ENCODE measurements at regions not wholly inside any gene's neighbourhood (a gene's known extent, or its start where the extent isn't known, plus 50 kb on each side); places are given as distances from the start of the nearest gene placed in this dataset.

DNA sequence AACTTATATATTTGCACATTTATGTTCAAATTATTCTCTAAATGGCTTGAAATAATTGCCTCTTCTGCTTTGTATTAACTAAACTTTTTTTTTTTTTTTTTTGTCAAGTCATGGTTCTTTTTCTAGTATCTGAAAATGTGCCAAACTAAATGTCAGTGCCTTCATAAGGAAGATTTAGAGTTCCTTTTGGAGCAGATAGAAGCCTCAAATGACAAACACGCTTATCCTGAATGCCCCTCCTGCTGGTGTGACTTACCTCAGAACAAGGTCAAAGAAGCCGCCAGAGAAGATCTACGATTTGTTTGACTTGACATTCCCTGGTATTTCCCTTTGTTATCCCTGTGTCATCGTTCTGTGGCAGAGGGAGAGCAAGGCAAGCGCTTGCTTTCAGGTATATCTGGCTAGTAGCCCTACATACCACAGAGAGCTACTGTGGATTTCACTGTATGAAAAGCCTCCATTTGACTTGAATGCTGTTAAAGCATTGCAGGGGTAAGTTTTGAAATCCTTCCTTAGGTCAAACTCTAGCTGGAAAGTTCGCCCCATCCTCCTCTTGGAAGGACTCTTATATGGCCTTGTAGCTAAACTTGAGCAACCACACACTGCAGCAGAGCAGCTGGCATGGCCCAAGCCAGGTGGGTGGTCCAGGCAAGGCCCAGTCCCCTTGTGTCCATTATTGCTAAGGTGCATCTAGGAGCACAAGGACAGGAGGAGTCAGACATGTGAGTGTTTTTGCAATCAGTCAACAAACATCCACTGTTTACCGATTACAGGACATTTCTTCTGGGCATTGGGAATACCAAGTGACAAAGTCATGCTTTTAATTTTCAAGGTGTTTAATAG is 285.4 kb upstream of the USP25 start (continued):
- TF ChIP-seq KDM3A (CRISPR knock-in tag; IDR thresholded peaks at IDR 0.05; ENCODE audit: low read depth) = 0 out of 2 replicates have a peak, but pooled peaks have one; percentile 23
- no peak for TF ChIP-seq MXI1 (IDR thresholded peaks at IDR 0.05; ENCODE audit: borderline replicate concordance, low read depth, low read length)
- no peak for TF ChIP-seq HES4 (CRISPR knock-in tag; IDR thresholded peaks at IDR 0.05; ENCODE audit: borderline replicate concordance)
- no peak for TF ChIP-seq KLF9 (CRISPR knock-in tag; IDR thresholded peaks at IDR 0.05; ENCODE audit: low read depth)
- no peak for TF ChIP-seq ZNF253 (CRISPR knock-in tag; IDR thresholded peaks at IDR 0.05; ENCODE audit: borderline replicate concordance)
- no peak for TF ChIP-seq SSRP1 (CRISPR knock-in tag; IDR thresholded peaks at IDR 0.05)
- no peak; the same call in 1 of the 2 replicates for TF ChIP-seq ZNF768 (CRISPR knock-in tag; IDR thresholded peaks at IDR 0.05)
- no peak; the same call in 1 of the 2 replicates for TF ChIP-seq CHD4 (IDR thresholded peaks at IDR 0.05; ENCODE audit: borderline replicate concordance, low read length)
- TF ChIP-seq, protein P1, sequence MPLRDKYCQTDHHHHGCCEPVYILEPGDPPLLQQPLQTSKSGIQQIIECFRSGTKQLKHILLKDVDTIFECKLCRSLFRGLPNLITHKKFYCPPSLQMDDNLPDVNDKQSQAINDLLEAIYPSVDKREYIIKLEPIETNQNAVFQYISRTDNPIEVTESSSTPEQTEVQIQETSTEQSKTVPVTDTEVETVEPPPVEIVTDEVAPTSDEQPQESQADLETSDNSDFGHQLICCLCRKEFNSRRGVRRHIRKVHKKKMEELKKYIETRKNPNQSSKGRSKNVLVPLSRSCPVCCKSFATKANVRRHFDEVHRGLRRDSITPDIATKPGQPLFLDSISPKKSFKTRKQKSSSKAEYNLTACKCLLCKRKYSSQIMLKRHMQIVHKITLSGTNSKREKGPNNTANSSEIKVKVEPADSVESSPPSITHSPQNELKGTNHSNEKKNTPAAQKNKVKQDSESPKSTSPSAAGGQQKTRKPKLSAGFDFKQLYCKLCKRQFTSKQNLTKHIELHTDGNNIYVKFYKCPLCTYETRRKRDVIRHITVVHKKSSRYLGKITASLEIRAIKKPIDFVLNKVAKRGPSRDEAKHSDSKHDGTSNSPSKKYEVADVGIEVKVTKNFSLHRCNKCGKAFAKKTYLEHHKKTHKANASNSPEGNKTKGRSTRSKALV (CRISPR knock-in tag; IDR thresholded peaks at IDR 0.05) = no peak
- peak; percentile 82 for TF ChIP-seq HMG20A (CRISPR knock-in tag; IDR thresholded peaks at IDR 0.05; ENCODE audit: borderline replicate concordance)
- TF ChIP-seq NFIB (CRISPR knock-in tag; IDR thresholded peaks at IDR 0.05; ENCODE audit: borderline replicate concordance) = no peak
- TF ChIP-seq ZC3H13 (CRISPR knock-in tag; IDR thresholded peaks at IDR 0.05) = no peak
- no peak for TF ChIP-seq JDP2 (CRISPR knock-in tag; IDR thresholded peaks at IDR 0.05; ENCODE audit: borderline replicate concordance)
- TF ChIP-seq ELF4 (CRISPR knock-in tag; IDR thresholded peaks at IDR 0.05; ENCODE audit: borderline replicate concordance) = no peak
- TF ChIP-seq REL (CRISPR knock-in tag; conservative IDR thresholded peaks at IDR 0.05) = no peak
- TF ChIP-seq TBL1XR1 (IDR thresholded peaks at IDR 0.05; ENCODE audit: borderline replicate concordance, low read length, partially characterized antibody) = no peak
- TF ChIP-seq ZNF446 (CRISPR knock-in tag; IDR thresholded peaks at IDR 0.05) = no peak
- TF ChIP-seq STAG1 (CRISPR knock-in tag; IDR thresholded peaks at IDR 0.05) = peak; percentile 41
- TF ChIP-seq, protein P2, sequence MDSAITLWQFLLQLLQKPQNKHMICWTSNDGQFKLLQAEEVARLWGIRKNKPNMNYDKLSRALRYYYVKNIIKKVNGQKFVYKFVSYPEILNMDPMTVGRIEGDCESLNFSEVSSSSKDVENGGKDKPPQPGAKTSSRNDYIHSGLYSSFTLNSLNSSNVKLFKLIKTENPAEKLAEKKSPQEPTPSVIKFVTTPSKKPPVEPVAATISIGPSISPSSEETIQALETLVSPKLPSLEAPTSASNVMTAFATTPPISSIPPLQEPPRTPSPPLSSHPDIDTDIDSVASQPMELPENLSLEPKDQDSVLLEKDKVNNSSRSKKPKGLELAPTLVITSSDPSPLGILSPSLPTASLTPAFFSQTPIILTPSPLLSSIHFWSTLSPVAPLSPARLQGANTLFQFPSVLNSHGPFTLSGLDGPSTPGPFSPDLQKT (CRISPR knock-in tag; IDR thresholded peaks at IDR 0.05; ENCODE audit: borderline replicate concordance) = no peak
- no peak for TF ChIP-seq ZNF737 (CRISPR knock-in tag; IDR thresholded peaks at IDR 0.05; ENCODE audit: borderline replicate concordance)
- peak; percentile 67 for TF ChIP-seq PPARG (CRISPR knock-in tag; conservative IDR thresholded peaks at IDR 0.05)
- TF ChIP-seq MBNL3 (CRISPR knock-in tag; conservative IDR thresholded peaks at IDR 0.05) = no peak
- TF ChIP-seq, protein P3, sequence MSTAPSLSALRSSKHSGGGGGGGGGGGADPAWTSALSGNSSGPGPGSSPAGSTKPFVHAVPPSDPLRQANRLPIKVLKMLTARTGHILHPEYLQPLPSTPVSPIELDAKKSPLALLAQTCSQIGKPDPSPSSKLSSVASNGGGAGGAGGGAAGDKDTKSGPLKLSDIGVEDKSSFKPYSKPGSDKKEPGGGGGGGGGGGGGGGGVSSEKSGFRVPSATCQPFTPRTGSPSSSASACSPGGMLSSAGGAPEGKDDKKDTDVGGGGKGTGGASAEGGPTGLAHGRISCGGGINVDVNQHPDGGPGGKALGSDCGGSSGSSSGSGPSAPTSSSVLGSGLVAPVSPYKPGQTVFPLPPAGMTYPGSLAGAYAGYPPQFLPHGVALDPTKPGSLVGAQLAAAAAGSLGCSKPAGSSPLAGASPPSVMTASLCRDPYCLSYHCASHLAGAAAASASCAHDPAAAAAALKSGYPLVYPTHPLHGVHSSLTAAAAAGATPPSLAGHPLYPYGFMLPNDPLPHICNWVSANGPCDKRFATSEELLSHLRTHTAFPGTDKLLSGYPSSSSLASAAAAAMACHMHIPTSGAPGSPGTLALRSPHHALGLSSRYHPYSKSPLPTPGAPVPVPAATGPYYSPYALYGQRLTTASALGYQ (CRISPR knock-in tag; IDR thresholded peaks at IDR 0.05) = peak; percentile 75
- TF ChIP-seq ZNF354B (CRISPR knock-in tag; IDR thresholded peaks at IDR 0.05) = no peak
- TF ChIP-seq, protein P4, sequence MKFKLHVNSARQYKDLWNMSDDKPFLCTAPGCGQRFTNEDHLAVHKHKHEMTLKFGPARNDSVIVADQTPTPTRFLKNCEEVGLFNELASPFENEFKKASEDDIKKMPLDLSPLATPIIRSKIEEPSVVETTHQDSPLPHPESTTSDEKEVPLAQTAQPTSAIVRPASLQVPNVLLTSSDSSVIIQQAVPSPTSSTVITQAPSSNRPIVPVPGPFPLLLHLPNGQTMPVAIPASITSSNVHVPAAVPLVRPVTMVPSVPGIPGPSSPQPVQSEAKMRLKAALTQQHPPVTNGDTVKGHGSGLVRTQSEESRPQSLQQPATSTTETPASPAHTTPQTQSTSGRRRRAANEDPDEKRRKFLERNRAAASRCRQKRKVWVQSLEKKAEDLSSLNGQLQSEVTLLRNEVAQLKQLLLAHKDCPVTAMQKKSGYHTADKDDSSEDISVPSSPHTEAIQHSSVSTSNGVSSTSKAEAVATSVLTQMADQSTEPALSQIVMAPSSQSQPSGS (CRISPR knock-in tag; IDR thresholded peaks at IDR 0.05) = peak; percentile 59; the same call in 1 of the 2 replicates
